ENCODE measurements at regions not wholly inside any gene's neighbourhood (a gene's known extent, or its start where the extent isn't known, plus 50 kb on each side); places are given as distances from the start of the nearest gene placed in this dataset.

DNA sequence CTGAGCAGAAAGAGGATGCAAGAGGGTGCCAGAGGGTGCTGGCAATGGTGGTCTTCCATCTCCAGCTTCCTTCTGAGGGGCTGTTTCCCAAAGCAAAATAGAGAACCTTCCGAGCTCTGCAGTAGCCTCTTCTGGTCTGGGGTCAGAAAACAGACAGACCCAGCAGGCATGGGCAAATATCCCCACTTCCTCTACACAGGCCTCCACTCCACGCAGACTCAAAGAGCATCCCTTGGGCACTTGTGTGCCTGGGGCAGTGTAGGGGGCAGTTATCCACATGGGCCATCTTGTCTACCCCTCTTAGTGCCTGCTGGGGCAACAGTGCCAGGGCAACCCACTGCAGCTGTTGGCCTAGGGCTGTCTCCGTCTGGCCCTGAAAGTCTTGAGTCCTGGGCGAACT lies 231.9 kb downstream of the TTC8 start:
- DNase-seq (ENCODE audit: insufficient read length, low spot score, missing footprints), result no peak
- Histone ChIP-seq H3K4me2 (ENCODE audit: insufficient read depth, low read length) (no peak overlapping the region), H4K20me1 (ENCODE audit: insufficient read depth, low read length) (no peaks in the 10 kb centered on the region)

GRCh38 chr14:89058697-89059096 lies 234.2 kb downstream of the TTC8 start:
- no peak for DNase-seq (ENCODE audit: insufficient read length, low spot score, missing footprints)
- H4K20me1 ChIP-seq (ENCODE audit: insufficient read depth, low read length), result no peaks in the 10 kb centered on the region

More for the DNA sequence above, 231.9 kb downstream of the TTC8 start:
- H3K27me3 ChIP-seq (ENCODE audit: insufficient read depth, low read length), result no peaks in the 10 kb centered on the region
- no peak overlapping the region for H3K4me3 ChIP-seq (ENCODE audit: insufficient read depth, low read length)
- no peaks in the 10 kb centered on the region for H3K79me2 ChIP-seq (ENCODE audit: insufficient read depth, low read length)
- no peaks in the 10 kb centered on the region for H3K36me3 ChIP-seq (ENCODE audit: insufficient read depth, low read length)
- no peaks in the 10 kb centered on the region for H3K4me1 ChIP-seq (ENCODE audit: insufficient read depth, low read length)
- TF ChIP-seq, protein P1, sequence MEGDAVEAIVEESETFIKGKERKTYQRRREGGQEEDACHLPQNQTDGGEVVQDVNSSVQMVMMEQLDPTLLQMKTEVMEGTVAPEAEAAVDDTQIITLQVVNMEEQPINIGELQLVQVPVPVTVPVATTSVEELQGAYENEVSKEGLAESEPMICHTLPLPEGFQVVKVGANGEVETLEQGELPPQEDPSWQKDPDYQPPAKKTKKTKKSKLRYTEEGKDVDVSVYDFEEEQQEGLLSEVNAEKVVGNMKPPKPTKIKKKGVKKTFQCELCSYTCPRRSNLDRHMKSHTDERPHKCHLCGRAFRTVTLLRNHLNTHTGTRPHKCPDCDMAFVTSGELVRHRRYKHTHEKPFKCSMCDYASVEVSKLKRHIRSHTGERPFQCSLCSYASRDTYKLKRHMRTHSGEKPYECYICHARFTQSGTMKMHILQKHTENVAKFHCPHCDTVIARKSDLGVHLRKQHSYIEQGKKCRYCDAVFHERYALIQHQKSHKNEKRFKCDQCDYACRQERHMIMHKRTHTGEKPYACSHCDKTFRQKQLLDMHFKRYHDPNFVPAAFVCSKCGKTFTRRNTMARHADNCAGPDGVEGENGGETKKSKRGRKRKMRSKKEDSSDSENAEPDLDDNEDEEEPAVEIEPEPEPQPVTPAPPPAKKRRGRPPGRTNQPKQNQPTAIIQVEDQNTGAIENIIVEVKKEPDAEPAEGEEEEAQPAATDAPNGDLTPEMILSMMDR (IDR thresholded peaks at IDR 0.05; ENCODE audit: extremely low read depth, low read depth, low read length), result no peak
- H3K9me3 ChIP-seq (ENCODE audit: low read depth, low read length), result no peaks in the 10 kb centered on the region
- no peak overlapping the region for H3K27ac ChIP-seq (ENCODE audit: low read depth, low read length)
- no peak overlapping the region for H2AFZ ChIP-seq (ENCODE audit: low read length)

GRCh38 chr14:89060191-89060590 lies 235.7 kb downstream of the TTC8 start:
- no peaks in the 10 kb centered on the region for H3K79me2 ChIP-seq (ENCODE audit: insufficient read depth, low read length)
- no peaks in the 10 kb centered on the region for H4K20me1 ChIP-seq (ENCODE audit: insufficient read depth, low read length)
- TF ChIP-seq, protein P1 (IDR thresholded peaks at IDR 0.05; ENCODE audit: extremely low read depth, low read depth, low read length), result no peak
- H3K36me3 ChIP-seq (ENCODE audit: insufficient read depth, low read length), result no peaks in the 10 kb centered on the region
- no peak for DNase-seq (ENCODE audit: insufficient read length, low spot score, missing footprints)
- H3K4me1 ChIP-seq (ENCODE audit: insufficient read depth, low read length), result no peaks in the 10 kb centered on the region
- no peak overlapping the region for H3K4me2 ChIP-seq (ENCODE audit: insufficient read depth, low read length)
- no peak overlapping the region for H2AFZ ChIP-seq (ENCODE audit: low read length)
- no peak overlapping the region for H3K4me3 ChIP-seq (ENCODE audit: insufficient read depth, low read length)
- no peaks in the 10 kb centered on the region for H3K9me3 ChIP-seq (ENCODE audit: low read depth, low read length)
- no peaks in the 10 kb centered on the region for H3K27me3 ChIP-seq (ENCODE audit: insufficient read depth, low read length)
- H3K27ac ChIP-seq (ENCODE audit: low read depth, low read length), result no peak overlapping the region

More at GRCh38 chr14:89058697-89059096, 234.2 kb downstream of the TTC8 start:
- Histone ChIP-seq H3K79me2 (ENCODE audit: insufficient read depth, low read length) (no peaks in the 10 kb centered on the region), H3K36me3 (ENCODE audit: insufficient read depth, low read length) (no peaks in the 10 kb centered on the region), H3K27me3 (ENCODE audit: insufficient read depth, low read length) (no peaks in the 10 kb centered on the region), H3K4me2 (ENCODE audit: insufficient read depth, low read length) (no peak overlapping the region), H3K9me3 (ENCODE audit: low read depth, low read length) (no peaks in the 10 kb centered on the region), H3K4me1 (ENCODE audit: insufficient read depth, low read length) (no peaks in the 10 kb centered on the region), H3K27ac (ENCODE audit: low read depth, low read length) (no peak overlapping the region), H3K4me3 (ENCODE audit: insufficient read depth, low read length) (no peak overlapping the region), H2AFZ (ENCODE audit: low read length) (no peak overlapping the region)
- TF ChIP-seq, protein P1 (IDR thresholded peaks at IDR 0.05; ENCODE audit: extremely low read depth, low read depth, low read length), result no peak

GRCh38 chr14:89061696-89062095 lies 237.2 kb downstream of the TTC8 start:
- Histone ChIP-seq H2AFZ (ENCODE audit: low read length) (no peak overlapping the region), H3K27ac (ENCODE audit: low read depth, low read length) (no peak overlapping the region), H3K4me2 (ENCODE audit: insufficient read depth, low read length) (no peak overlapping the region), H3K27me3 (ENCODE audit: insufficient read depth, low read length) (no peaks in the 10 kb centered on the region), H3K4me3 (ENCODE audit: insufficient read depth, low read length) (no peak overlapping the region), H3K4me1 (ENCODE audit: insufficient read depth, low read length) (no peaks in the 10 kb centered on the region), H3K79me2 (ENCODE audit: insufficient read depth, low read length) (no peaks in the 10 kb centered on the region), H3K9me3 (ENCODE audit: low read depth, low read length) (no peaks in the 10 kb centered on the region), H4K20me1 (ENCODE audit: insufficient read depth, low read length) (no peaks in the 10 kb centered on the region), H3K36me3 (ENCODE audit: insufficient read depth, low read length) (no peaks in the 10 kb centered on the region)
- DNase-seq (ENCODE audit: insufficient read length, low spot score, missing footprints), result no peak
- TF ChIP-seq, protein P1 (IDR thresholded peaks at IDR 0.05; ENCODE audit: extremely low read depth, low read depth, low read length), result no peak
